HG02610 (cell line): ENCODE measurements at regions not wholly inside any gene's neighbourhood (a gene's known extent, or its start where the extent isn't known, plus 50 kb on each side); places are given as distances from the start of the nearest gene placed in this dataset.

Experiments used
- ATAC-seq: cut with Tn5 transposase; IDR thresholded peaks from one replicate; pipeline ENCODE4 v1.9.1; 2021; ENCODE audit warnings: mild to moderate bottlenecking, moderate library complexity; ENCODE audit not compliant: unreplicated experiment

DNA sequence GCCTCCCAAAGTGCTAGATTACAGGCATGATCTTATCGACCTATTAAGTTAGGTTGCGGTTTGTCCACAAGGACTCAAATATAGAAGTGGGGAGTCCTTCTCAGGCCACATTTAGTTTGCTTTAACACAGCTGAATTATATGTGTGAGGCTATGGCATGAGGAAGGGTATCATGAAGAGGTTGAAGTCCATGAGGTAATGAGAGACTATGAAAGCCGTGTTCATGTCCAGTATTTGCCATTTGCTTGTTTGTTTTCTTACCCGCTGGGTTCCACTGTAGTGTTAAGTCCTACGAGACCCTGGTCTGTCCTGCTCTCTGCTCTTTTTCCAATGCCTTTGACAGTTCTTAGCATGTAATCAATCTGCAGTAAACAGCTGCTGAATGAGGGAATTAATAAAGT, 1072.4 kb upstream of the EEF2KMT start:
- no peak for ATAC-seq

DNA sequence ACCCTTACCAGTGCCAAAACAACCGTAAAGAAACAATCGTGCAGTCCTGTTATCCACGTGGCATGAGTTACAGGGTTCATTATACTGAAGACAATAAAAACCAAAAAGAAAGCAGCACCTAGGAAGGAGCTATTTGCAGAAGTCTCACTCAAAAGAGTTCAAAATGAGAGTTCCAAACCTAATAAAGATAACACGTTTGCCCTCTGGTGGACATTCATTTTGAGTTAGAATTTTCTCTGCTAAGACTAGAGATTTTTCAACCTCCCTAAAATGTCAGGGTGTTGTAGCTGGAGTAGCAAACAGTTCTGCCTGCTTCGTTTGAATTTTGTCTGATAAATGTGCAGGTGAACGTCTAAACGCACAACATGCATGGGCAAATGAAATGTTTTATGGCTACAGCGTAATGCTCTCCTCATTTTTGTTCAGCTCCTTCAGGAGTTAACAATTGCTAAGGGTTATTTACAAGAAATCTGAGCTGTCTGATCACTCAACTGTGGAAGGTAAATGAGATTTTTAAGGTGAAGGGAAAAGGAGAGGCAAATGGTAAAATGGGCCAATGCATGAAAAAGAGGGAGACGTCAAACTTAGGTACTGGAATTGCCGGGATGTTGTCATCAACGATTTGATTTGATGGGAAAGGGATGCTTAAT, 1067.9 kb upstream of the EEF2KMT start:
- no peak for ATAC-seq

DNA sequence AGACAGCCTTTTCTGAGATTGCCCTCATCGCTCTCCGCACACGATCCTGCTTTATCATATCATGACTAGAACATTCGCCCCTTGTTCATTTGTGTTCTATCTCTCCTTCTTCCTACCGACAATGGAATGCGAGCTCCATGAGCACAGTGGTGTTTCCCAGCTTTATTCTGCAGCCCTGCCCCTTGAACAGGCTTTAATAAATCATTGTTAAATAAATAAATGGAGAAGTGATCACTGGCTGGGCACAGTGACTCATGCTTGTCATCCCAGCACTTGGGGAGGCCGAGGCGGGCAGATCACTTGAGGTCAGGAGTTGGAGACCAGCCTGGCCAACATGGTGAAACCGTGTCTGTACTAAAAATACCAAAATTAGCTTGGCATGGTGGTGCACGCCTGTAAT, 1063.3 kb upstream of the EEF2KMT start:
- ATAC-seq: no peak

DNA sequence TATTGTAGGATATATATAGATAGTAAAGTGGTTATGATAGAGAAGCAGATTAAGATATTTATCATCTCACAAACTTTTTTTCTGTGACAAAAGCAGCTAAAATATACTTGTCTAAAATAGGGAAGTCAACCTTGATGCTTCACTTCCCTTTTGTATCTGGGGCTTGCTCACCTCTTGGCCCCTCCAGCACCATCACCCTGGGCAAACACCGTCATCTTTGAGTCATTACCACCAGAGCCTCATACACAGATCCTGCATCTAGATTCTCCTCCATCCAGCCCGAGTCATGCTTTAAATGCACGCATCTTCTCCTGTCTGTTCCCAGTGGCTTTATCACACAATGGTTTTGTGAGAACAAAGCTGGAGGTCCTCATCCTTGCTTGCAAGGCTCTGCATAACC, 1062.7 kb upstream of the EEF2KMT start:
- ATAC-seq: no peak

DNA sequence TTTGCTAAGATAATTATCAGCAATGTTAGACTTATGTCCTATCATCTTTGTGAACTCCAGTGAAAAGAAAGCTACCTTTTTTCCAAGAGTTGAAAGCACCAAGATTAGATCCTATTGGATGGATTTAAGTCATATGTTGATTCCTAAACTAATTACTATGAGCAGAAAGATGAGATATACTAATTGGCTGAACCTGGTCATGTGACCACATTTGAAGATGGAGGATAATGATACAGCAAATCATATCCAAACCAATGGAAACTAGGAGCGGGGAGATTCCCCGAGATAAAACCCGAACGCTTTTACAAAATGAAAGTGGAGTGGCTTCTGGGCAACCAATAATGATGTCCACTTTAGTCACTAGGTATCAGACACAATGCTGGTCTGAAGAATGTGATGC, 1060.2 kb upstream of the EEF2KMT start:
- no peak for ATAC-seq

DNA sequence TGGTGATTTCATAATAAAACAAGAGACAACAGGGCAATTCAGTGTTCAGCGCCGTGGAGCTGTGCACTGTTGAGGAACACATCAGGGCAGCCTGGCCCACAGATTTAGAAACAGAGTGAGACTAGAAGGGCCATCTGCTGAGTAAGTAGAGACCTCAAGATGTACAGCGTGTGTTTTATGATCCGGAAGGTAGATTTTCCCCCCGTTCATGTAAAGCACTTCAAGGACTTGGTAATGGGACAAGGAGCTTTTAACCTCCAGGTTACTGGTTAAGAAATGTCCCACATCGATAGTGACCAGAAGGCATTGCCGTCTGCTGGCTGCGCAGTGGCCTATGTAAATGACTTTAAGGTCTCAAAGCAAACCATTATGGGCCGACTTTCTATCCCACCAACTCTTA, 1057.7 kb upstream of the EEF2KMT start:
- no peak for ATAC-seq

DNA sequence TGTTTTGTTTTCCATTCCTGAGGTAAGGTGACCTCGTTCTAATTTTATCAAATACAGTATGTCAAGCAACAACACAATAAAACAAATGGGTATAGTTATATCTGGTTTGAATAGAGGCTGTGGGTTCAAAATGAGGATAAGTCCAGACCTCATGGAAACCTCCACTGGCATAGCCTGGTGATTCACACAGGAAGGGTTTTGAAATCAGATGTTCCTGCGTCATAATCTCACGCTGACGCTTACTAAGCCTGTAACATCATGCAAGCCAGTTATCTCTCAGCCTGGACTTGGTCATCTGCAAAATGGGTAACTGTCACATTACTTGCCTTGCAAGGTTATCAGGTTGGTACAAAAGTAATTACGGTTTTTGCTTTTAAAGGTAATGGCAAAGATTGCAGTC, 1056.3 kb upstream of the EEF2KMT start:
- ATAC-seq: no peak

DNA sequence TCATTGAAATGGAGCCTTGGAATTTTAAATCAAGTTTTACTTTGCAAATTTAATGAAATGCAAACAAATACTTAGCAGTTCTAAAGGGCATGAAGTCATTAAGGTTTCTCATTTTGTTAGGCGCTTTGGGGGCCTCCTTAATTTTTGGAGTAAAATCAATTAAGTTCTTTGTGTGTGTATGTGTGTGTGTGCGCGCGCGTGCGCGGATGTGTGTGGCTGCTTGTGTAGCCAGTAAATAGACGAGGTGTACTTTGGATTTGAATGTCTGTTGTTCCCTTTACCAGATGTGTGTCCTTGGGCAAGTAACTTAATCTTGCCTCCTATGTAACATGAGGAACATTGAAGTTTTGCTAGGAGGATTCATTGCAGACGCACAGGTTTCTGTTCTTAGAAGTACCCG, 1051.4 kb upstream of the EEF2KMT start:
- ATAC-seq: no peak

DNA sequence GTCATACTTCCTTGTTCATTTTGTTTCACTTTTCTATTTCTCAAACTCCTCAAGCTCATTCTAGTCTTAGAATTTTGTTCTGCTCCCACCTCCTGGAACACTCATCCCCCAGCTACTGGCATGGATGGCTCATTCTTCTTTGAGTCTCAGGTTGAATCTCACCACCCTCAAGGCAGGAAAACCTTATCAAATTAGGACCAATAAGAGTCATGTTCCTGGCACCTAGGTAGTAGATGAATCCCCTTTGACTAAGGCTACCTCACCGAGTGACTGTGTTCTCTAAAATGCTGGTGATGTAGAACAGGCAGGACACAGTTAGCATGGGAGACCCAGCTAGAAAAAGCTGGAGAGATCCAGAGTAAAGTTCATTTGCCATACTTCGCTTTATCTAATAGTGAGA, 1050.8 kb upstream of the EEF2KMT start:
- no peak for ATAC-seq

DNA sequence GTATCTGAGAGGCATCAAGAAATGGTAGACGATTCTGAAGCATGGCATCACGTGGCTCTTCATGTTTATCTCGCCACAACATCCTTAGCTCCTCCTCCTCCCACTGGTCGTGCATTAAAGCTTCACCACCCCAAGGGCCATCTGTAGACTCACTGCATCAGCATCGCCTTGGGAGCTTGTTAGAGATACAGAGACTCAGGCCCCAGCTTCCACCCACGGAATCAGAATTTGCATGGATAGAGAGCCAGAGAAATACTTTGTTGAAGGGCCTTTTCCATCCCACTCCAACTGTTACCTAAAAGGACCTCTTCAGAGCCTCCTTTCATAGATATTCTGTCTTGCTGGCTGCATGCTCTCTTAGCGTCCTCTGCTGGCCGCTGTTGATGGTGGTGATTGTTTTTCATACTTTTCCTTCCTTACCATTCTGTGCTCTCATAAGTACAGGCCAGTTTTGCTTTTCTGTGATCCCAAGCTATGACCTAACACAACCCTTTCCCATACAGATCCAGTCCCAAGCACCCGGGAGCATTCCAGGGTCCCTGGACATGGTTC, 1049.4 kb upstream of the EEF2KMT start:
- no peak for ATAC-seq

DNA sequence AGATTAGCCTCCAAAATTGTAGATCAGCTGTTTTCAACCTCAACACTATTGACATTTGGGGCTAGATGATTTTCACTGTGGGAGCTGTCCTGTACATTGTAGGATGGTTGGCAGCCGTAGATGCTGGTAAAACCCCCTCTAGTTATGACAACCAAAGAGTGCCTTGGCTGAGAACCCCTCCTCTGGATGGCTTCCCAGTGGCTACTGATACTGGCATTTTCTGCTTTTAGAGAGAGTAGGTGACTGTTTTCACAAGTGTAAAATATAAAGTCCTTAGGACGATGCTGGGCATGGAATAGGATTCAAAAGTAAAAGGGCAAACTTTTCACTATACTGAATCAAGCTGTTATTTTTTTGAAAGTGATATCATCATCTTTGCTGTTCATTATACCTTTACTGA, 1048.8 kb upstream of the EEF2KMT start:
- ATAC-seq: no peak

DNA sequence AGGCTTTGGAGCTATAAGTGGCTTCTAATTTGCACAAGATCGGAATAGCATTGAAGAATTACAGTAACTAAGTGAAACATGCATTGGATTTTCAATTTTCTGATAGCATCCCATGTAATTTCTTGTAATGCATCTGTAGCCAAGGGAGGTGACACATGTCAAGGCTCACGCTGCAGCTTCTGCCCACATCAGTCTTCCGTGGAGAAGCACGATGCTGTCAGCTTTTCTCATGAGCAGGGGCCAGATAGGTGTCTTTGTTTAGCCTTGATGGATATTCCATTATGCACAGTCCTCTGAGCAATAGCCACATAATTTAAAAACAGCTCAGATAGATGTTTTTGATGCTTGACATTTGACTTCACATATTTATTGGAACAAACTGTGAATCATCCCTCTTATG, 1046.9 kb upstream of the EEF2KMT start:
- ATAC-seq: no peak

DNA sequence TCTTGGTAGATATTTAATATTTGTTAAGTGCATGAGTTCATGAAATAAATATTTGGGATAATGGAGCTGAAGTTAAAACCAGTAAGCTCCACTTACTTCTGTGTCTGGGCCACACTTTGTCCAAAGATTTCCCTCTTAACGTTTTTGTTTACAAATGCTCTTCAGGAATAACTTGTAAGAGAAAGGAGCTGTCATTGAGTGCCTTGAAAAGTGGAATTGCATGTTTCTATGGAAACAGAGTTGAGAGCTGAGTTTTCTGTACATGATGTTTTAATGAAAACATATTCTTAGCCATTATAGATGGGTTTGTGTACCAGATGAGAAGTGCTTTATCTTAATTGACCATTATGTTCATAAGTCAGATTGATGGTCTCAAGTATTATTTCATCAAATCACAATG, 1045.4 kb upstream of the EEF2KMT start:
- ATAC-seq: no peak

DNA sequence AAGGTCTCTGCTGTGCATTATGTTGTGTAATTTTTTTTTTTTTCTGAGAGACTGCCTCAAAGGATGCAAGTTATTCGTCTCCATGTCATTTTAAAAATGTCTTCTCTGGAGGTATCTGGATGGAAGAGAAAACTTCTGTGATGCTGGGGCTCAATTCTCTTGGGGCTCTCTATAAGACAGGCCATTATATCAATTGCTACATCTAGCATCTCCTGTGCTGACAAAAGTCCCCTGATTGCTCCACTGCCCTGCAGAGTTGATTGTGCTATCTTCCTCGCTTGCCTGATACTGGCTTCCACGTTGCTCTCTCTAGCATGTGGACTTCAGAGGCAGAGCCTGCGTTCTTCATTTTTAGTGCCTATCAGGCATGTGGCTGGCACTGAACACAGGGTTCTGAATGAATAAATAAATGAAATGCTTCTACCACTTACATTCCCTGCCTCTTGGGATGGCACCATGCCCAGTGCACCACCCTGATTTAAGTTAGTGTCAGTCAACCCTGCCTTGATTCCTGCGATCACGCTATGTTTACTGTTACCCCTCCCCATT, 1035.5 kb upstream of the EEF2KMT start:
- ATAC-seq: no peak

DNA sequence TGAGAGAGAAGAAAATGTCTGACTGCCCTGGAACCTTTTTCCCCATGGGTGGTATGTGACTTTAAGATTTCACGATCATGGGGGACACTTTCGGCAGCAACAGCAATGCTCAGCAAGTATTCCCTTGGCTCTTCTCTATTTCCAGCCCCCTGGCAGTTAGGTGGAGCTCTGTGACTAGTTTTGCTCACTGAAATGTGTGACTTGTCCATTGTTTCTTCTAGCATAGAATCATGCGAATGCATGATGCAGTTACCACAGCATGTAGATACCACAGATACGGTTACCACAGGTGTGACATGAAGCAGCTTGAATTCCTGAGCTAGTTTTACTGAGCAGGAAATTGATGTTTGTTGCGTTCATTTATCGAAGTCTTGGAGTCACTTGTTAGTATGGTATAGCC, 1034.5 kb upstream of the EEF2KMT start:
- no peak for ATAC-seq

DNA sequence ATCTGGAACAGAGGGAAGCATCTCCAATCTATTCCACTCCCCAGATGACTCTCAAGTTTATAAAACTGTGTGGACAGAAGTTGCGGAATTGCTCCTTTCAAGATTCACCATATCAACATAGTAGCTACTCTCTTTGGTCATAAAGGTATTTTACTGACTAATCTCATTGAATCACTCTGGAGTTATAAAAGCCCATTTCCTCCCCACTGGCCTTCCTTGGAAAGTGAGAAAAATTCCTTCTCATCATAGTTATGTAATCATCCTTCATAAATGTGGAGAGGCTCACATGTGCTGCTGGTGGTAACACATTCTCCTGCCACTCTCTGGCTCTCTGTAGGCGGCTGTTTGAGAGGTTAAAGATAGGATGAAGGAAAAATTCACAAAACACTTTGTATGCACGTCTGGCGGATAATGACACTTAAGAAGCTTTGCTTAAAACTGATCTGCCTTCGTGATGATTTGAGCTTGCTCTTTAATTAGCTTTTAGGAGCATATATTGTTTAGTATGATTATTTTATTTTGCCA, 1034.0 kb upstream of the EEF2KMT start:
- ATAC-seq: no peak

DNA sequence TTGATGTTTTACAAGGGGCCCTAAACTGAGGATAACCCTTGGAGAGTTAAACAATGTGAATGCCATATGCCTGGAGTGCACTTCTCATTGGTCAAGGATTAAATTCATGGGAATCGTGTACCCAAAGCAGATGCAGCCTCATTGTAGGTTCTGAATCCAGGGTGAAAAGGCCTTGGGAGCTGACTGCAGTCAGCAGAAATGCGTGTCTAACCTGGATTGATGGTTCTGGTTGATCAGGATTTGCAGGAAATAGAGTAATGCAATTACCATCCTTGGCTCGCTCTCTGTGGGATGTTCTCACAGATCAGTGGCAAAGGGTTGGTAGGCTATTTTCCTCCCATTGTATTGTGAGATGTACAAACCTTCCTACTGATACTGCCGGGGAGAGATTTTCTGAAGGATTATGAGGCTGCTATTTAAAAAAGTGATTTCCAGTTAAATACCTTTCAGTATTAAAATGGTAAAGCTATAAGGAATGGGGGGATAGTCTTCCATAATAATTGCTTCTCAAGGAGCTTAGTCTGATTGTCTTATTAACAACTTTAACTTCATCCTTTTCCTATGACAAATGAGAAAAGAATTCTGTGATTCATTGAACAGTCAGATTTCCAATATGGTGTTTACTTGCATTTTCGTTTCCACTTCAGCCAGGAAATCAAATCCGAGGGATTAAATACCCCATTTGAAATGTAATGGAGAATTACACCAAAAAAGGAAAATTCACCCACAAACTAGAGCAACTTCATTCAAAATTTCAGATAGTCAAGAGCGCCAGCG, 1028.1 kb upstream of the EEF2KMT start:
- no peak for ATAC-seq

DNA sequence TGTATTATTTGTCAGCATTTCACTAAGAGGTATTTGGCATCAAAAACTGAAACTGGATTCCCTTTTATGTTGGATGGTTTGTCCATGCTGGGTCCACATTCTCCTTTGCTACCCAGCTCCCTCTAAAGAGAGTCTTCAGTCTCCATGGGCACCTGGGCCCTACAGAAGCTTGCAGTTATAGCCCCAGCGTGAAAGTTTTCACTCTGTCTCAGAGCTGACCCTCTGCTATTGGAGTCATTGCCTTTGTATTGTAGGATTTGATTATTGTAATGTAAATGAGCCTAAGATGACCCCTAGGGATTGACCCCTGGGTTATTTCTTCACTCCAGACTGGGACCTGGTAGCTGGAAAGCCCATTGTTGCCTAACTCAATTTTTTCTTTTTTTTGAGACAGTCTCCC, 1026.5 kb upstream of the EEF2KMT start:
- no peak for ATAC-seq

DNA sequence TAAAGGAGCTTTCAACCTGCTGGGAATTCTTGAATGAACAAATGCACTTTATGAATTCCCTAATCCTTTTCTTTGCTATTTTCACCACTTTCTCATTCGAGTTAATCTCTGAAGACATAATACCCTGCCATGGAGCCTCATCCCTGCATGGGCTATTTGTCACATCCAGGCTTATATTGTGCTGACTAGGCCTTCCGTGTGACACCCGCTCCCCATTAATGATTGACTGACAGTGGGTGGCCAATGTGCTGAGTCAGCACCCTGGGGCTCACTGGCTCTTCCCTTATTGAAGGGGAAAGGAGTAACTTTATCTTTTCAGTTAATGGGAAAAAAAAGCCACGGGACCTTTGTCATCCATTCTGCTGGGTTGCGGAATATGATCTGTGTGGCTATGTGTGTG, 1024.8 kb upstream of the EEF2KMT start:
- ATAC-seq: no peak

DNA sequence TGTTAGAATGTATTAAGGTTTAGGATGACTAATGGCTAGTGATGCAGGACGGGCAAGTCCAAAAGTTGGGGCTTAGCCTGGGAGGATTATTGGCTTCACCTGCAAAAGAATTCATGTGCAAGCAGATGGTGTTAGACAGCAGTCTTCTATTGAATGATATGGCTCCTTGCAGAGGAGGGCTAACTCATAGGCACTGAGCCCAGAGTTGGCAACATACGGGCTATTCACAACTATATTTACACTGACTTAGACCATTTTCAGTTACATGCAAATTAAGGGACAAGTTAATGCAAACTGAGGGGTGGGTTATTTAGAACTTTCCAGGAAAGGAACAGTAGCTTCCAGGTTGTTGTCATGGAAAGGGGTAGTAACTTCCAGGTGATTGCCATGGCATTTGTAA, 1017.1 kb upstream of the EEF2KMT start:
- ATAC-seq: no peak

DNA sequence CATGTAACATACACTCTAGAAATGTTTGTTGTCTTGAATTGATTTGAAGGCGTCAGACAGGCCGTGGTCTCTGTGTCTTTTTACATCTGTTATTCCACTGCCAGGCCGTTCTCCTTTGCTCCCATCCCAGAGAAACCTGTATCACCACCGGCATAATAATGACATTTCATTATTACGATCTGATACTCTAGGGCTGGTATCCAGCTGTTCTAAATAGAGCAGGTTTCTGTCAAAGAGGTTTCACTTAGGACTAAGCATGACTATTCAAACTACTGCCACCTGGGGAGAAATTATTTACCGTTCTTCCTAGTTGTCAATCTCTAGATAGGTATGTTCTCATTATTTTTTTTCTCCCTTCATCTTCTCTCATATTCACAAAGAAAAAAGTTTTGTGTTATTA, 1016.2 kb upstream of the EEF2KMT start:
- no peak for ATAC-seq

DNA sequence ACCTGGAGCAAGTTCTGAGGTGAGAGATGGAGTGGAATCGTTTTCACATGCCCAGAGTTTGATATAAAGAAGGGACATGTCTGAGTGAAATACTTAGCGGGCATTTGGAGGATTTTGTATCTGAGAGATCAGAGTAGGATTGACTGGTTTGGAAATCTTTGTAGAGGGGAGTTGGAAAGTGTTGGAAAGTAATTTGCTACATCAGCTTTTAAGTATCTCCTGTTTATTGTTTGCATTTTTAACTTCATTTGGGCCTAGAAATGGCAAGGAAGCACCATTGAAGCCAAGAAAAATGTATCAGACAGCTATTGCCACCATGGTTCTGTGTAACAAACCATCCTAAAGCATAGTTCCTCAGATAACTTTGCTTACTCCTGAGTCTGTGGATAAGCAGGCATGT, 1015.1 kb upstream of the EEF2KMT start:
- ATAC-seq: no peak
